Suprapubic skin (tissue), 3 donors: ENCODE measurements at regions not wholly inside any gene's neighbourhood (a gene's known extent, or its start where the extent isn't known, plus 50 kb on each side); places are given as distances from the start of the nearest gene placed in this dataset.

Experiments
- EP300 ChIP-seq: sonication (generic); formaldehyde crosslinking; IDR thresholded peaks from one replicate; pipeline ENCODE4 v1.6.1; 2017; ENCODE audit warnings: antibody characterized with exemption
- POLR2A ChIP-seq, 2 donors: fragments of 450-650 bp; IDR thresholded peaks; one replicate each; pipeline ENCODE4 v1.6.1; 2017; ENCODE audit warnings: antibody characterized with exemption in 2 of 2, mild to moderate bottlenecking in 2 of 2, moderate library complexity in 2 of 2
- TF ChIP-seq, protein P1 (sequence below), 2 donors: fragments of 200-600 bp in 1 of 2; fragments of 450-650 bp in 1 of 2; sonication (generic) in 1 of 2; IDR thresholded peaks; one replicate each; pipeline ENCODE4 v1.5.1; 2016 to 2019; ENCODE audit warnings: antibody characterized with exemption in 2 of 2, mild to moderate bottlenecking in 1 of 2, moderate library complexity in 1 of 2

DNA sequence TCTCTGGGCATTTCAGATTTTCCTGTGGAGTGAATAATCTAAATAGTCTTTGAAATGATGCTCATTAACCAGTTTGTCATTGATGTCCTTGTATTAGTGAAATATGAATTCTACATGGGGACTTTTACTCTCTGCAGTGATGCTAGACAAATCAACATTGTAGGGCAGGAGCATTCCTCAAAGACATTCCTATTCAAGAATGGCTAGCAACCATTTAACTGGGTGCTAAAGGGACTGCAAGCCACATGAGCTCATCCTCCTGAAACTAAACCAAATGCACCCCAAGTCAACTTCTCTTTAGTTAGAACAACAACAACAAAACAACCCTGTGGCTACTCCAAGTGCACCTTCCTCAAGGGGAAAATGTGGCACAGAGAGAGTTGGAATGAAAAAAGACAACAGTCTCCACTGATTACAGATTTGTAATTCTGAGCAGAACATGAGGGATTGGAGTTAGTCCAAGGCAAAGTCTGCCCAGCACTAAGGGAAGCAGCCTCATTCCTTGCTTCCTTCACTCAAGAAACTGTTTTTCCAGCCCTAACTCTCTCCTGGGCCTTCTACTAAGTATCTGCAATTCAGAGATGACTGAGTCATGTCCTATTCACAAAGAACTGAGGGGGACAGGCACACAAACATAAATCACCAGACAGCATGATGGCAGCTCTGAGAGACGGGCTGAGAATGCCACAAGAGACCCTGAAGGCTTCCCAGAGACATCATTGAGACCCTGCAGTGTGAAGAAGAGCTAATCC lies 82.0 kb upstream of the WWC1 start:
- TF ChIP-seq EP300: no peak
- TF ChIP-seq, protein P1, sequence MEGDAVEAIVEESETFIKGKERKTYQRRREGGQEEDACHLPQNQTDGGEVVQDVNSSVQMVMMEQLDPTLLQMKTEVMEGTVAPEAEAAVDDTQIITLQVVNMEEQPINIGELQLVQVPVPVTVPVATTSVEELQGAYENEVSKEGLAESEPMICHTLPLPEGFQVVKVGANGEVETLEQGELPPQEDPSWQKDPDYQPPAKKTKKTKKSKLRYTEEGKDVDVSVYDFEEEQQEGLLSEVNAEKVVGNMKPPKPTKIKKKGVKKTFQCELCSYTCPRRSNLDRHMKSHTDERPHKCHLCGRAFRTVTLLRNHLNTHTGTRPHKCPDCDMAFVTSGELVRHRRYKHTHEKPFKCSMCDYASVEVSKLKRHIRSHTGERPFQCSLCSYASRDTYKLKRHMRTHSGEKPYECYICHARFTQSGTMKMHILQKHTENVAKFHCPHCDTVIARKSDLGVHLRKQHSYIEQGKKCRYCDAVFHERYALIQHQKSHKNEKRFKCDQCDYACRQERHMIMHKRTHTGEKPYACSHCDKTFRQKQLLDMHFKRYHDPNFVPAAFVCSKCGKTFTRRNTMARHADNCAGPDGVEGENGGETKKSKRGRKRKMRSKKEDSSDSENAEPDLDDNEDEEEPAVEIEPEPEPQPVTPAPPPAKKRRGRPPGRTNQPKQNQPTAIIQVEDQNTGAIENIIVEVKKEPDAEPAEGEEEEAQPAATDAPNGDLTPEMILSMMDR (IDR thresholded peaks at IDR 0.05): no peak
- TF ChIP-seq POLR2A (IDR thresholded peaks at IDR 0.05): no peak
